Stimulated activated CD4-positive, alpha-beta T cell treated with anti-CD3 and anti-CD28 coated beads, Interleukin-2, amount 100 ng/mL, for 48 hours (primary cell): ENCODE measurements at regions not wholly inside any gene's neighbourhood (a gene's known extent, or its start where the extent isn't known, plus 50 kb on each side); places are given as distances from the start of the nearest gene placed in this dataset.

Source experiments
- DNase-seq, 2 donors: peaks; one replicate each; pipeline ENCODE4 v3.0.0-alpha.2; 2020

DNA sequence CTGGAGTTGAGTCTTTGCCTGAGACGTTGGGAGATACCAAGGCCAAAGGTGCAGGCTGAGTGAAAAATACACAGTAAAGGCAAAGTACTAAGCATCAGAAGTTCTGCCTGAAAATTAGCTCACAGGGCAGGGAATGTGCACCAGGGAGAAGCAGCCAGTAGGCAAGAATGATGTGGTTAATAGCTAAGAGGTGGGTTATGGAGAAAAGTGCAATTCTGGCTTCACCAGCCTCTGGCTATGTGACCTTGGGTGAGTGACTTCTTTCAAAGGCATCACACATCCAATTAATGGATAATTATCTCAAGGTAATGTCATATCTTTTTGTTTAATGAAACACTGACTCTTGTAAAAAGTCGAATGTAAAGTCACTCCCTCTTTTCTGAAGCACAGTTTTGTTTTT lies 230.7 kb upstream of the FGGY start:
- DNase-seq: no peak

DNA sequence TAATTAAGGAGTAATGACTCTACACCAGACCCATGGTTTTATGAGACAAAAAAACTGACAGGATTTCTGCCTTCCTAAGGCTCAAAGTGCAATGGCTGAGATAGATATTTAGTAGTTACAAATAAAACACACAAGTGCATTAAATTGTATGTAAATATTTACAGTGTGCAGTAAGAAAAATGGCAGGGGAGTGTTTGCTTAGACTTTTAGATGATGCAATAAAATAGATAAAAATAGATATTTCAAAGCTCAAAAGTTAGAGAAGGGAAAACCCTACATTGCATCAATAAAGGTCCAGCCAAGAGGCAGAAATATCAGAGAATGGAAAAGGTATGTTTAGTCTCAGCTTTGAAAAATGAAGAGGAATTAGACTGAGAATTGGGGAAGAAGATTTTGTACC lies 226.3 kb upstream of the FGGY start:
- DNase-seq: no peak

DNA sequence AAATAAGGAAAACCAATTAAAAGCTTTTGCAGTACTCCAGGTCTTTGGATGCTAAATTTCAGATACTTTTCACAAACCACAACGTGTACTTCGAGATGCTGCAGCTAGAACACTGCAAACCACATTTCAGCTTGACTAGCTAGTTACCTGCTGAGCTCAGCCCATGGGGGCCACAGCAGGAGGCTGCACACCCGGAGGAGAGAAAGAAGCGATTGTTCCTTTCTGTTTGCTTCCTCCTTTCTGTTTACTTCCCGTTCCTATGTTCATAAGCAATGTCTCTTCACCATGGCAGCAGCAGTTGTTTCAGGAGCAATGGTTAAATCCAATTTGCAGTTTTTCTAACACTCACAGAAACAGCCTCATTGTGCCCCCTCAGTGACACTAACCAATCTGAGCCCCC lies 225.6 kb upstream of the FGGY start:
- DNase-seq: no peak

DNA sequence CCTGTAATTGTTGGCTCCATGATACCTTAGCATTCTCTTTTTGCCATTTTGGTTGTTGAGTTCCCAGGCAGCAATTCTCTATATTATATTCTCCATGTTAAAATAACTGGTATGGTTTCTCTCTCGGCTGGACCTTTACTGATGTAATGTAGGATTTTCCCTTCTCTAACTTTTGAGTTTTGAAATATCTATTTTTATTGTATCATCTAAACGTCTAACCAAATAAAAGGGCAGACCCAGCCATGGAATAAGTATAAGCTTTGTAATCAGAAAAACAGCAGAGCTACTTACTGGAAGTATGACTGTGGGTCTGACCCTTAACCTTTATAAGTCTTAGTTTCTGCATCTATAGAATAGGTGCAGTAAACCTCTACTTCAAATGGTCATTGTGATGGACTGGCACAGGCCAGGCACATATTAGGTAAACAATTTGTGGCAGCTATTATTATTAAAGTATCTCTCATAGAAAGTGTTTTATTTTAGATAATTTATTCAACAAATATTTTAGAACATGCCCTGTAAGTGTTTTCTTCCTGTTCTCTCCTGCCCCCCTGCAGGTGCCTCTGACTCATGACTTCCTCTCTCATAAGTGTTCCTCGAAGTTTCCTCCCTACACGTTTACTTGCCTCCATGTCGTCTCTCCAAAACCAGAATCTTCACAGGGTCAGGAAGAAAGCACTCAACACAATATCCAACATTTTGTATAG lies 224.9 kb upstream of the FGGY start:
- no peak for DNase-seq

DNA sequence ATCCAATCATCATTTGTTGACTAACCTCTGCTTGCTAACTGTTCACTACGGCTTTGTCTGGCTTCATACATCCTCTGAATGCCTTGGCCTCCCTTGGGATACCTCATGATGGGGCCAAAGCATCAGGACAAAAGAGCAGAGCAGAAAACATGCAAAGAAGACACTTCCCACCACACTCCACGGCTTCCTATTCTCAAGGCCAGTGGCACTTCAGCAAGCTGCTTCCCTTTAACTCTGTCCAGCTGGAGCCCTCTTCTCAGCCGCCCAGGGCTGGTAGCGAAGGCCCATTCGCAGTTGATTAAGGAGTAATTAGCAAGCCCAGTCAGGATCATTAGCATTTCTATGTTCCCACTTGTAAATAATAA lies 224.3 kb upstream of the FGGY start:
- no peak for DNase-seq

DNA sequence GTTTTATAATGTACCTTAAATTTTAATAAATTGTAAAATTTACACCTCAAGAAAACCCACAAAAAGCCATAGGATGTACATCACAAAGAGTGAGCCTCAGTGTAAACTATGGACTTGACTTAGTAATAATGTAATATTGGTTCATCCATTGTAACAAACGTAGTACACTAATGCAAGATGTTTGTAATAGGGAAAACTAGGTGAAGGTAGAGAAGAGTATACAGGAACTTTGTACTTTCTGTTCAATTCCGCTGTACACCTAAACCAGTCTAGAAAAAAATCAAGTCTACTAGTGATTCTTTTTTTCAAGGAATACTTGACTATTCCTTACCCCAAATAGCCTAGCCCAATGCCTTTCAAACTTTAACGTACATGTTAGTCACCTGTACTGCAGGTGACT lies 222.3 kb upstream of the FGGY start:
- DNase-seq: no peak

DNA sequence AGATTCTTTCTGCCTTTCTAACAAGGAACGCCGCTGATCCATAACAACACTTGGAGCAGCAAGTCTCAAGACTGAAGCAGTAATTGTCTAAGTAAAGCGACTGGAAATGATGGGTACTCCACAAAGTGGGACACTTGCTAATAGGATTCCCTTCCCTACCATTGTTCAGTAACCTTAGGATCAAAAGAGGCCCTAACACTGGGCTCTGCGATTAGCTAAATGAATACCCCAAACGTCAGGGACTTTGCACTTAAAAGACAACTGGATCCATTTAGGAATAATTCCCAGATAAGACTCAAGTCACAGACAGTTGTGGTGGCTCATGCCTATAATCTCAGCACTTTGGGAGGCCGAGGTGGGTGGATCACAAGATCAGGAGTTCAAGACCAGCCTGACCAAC lies 221.9 kb upstream of the FGGY start:
- DNase-seq: no peak

DNA sequence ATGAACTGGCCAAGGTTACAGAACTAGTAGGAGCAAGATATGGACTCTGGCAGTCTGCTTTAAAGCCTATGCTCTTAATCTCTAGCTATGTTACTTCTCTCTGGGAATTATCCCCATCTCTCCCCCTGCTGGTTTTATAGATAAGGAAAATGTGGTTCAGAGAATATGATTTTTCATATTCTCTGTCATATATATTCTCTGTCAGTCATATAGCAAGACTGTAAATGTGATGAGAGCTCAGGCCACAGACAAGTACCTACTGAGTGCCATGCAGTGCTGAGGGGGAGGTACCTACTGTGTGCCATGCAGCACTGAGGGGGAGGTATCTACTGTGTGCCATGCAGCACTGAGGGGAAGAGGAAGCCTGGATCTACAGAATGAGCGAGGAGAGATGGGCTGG lies 220.3 kb upstream of the FGGY start:
- no peak for DNase-seq

DNA sequence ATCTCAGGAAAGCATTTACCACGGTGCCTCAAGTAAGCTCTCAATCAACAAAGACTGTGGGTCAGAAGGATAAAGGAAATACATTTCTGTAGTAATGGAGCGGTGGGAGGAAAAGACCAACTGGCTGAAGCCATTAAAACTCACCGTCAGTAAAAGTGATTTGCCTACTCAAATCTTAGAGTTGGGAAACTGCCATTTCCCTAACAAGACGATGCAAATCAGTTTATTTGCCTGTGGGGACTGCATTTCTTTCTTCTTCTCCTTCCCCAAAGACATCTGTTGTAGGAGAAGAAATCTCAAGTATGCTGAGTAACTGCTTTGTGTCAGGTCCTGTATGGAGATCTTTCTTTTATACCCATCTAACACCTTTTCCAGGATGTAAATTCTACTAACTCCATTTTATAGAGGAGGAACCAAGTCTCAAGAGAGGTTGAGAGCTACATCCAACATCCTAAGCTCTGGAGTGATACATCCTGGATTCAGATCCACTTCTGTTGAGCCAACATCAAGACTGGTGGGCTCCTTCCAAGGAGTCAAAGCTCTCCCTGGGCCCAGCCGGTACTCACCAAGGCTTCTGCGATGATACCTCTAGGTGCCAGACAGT lies 219.3 kb upstream of the FGGY start:
- DNase-seq: no peak

DNA sequence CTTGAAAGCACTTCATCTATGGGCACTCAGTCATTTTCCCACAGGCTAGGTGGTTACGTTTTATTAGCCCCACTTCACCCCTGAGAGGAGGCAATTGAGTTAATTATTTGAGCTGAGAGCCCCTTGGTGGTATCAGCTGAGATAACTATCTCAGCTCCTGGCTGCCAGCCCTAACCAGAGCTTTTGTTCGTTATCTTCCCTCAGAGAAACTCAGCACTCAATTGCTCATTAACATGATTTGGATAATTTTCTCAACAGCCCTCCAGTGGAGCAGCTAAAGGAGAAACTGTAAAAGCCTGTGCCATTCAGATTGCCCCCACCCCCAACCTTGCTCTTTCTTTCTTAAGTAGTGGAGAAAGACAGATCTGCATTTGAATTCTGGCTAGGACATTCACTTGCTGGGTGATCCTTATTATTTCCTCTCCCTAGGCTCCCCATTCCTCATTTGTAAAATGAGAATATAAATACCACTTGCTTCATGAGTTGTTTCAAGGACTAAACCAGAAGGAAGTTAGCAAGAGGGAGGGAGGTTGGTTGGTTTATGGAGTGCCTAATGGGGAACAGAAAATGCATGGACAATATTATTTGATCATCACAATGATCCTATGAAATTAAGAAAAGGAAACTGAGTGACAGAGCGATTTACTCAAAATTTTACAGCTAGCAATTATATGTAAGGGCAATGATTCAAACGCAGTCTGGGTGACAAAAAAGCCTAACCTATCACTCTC lies 218.7 kb upstream of the FGGY start:
- no peak for DNase-seq

DNA sequence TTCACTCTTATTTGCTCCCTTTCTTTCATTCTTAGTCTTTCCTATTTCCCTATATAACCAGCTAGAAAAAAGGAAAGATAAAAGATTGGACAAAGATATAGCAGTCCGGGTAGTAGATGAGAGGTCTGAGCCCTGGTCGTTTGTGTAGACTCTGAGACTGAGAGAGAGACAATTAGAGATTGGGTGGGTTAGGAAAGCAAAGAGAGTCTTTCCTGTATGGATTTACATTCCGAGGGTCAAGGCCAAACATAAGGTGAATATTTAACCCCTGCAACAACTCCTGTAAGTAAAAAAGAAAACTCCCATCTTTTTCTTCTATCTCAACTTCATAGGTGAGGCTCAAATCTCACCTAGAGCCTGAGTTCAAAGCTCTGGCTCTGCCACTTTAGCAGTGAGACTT lies 218.0 kb upstream of the FGGY start:
- no peak for DNase-seq

DNA sequence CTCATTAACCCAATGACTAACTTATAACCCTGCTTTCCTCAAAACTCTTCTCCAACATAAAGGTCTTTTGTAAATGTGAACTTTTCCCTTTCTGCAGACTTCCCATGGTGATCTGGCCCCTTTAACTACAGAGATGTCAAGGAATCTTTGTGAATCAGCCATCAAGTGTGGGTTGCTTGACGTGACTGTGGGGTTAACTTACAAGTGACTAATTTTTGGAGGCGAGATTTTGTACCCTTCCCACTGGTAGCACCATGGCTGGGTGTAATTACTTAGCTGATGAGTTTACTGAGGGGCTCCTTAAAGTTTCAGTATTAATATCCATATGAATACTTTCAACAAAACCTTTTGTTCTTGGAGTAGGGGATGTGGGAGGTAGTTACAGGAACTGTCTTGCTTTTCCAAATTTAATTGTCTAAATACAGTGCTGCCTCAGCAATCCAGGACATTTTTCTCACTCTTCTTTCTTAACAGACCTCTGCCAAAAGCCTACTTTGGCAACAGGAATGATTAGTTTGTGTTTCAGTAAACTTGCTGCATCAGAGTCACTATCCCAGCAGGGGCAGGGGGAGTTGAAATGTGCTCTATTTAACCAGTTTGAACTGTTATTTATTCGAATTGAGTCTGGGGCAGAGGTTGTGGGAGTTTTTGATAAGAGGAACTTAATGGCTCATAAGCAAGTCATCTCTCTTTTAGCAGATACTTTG lies 217.3 kb upstream of the FGGY start:
- DNase-seq: no peak

DNA sequence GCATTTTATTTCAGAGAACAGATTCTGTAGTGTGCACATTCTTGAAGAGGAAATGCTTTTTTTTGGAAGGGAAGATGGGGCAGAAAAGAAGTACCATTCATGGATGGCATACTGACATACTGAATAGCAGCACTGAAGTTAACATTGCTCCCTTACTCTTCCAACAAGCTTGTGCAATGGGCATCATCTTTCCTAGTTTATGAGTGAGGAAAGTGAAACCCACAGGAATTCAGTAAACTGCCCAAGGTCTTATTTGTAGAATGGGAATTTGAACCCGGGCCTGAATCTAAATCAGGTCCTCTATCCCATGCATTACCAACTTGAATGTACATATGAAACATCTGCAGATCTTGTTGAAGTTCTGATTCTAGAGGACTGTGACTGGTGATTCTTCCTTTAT lies 215.7 kb upstream of the FGGY start:
- DNase-seq: no peak

DNA sequence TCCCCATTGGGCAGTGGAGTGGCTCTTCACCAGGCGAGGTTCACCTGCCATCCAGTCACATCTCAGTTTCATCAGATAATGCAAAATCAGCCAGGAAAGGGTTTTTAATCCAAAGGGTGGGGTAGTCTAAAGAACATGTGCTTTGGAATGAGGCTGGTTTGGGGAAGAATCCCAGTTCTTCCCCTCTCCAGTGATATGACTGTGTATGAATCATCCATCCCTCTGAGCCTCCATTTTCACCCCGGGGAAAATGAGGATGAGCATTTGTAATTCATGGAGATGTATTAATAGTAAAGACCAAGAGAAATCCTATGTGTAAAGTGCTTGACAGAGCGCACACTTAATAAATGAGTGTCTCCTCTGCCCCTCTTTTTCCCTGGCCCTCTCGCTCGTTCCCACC lies 215.1 kb upstream of the FGGY start:
- no peak for DNase-seq

DNA sequence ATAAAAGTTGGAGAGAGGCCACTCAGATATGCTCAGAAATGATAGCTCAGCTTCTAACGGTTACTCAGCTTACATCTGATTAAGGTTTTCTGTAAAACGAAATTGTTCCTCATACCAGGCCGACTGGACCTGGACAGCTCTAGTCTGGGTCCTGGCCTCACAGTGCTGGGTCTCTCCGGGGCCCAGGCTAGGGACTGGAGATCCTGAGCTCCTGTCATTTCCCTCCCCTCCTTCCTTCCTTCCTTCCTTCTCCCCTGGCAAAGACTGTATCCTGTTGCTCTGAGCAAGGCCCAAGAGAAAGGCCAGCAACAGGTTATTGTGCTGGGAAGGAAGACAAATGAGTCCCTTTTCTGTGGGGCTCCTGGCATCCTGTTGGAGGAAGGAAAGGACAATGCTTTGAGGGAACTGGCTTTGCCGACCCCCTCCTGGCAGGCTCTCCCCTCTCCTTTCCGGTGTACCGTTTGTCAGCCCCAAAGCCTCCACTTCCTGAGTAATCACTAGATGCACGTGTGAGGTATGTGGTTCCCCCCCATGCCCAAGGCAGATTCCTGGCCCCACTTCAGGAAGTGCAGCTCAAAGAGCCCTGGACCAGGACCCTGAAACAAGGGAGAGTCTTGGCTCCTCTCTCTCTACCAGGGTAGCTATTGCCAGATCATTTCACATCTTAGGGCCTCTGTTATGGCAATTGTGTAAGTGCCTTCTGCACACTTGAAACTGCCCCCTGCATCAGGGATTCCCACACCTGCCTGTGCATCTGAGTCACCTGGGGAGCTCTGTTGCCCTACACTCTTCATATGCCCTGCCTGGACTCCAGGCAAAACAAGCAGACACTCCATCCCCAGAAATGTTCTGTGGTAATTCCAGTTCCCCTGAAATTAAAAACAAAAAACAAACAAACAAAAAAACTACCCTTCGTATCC lies 212.7 kb upstream of the FGGY start:
- no peak for DNase-seq

DNA sequence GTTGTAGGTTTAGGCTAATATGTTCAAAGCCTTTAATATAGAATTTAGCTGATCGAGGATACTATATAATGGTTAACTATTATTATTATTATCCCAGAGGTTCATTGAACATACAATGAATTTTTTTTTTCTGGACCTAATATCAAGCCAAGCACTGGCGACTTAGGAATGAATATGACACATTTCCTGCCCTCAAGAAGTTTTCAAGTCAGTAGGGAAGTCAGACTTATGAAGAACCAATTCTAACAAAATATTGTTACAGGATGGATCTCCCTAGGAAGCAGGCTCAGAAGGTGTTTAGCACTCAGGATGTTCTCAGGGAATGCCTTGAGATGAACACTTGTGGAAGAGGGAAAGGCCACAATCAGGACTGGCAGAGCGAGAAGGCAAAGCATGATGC lies 211.8 kb upstream of the FGGY start:
- DNase-seq: no peak

DNA sequence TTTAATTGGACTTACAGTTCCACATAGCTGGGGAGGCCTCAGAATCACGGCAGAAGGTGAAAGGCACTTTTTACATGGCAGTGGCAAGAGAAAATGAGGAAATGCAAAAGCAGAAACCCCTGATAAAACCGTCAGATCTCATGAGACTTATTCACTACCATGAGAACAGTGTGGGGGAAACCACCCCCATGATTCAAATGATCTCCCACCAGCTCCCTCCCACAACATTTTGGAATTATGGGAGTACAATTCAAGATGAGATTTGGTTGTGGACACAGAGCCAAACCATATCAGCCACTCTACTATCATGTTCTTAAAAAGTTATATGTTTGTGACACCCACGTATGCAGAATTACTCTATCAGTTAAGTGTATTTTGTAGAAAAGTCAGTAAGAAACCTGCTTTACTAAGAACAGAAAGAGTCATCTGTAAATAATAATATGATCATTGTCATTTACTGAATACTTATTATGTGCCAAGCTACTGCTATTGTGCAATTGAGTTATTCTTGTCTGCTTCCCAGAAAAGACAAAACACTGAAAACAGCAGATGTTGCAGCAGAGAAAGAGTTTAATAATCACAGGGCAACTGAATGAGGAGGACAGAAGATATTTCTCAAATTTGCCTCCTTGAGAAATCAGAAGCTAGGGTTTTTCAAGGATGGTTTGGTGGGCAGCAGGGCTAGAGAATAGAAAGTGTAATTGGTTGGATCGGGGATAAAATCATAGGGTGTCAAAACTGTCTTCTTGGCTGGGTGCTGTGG lies 207.7 kb upstream of the FGGY start:
- DNase-seq: no peak

DNA sequence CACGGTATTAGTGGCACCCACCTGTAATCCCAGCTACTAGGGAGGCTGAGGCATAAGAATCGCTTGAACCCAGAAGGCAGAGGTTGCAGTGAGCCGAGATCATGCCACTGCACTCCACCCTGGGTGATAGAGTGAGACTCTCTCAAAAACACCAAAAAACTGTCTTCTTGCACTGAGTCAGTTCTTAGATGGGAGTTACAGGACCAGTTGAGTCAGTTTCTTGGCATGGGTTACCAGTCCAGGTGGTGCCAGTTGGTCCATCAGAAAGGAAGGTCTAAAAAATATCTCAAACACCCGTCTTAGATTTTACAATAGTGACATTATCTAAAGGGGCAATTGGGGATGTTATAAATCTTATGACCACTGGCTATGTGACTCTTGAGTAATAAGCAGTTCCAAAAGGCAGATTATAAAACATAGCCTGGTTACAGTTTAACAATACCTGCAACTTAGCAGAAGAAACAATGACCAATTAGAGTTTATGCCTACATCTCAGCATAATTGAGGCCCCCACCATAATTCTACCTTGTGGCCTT lies 206.9 kb upstream of the FGGY start:
- DNase-seq: no peak

DNA sequence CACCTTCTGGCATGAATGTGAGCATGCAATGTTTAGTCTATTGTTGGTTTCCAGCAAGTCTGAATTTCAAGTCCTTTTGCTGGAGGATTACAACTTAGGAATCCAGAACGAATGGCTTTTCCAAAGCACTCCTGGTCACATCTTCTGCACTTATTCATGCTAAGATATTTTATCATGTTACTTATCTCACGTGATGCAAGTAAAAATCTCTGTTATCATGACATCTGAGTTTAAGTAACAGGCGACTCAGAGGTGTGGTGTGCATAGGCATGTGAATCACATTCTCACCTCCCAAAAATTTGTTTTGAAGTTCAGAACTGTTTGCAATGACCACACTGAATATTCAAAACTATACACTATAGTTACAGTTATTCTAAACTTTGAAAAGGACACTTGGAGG lies 204.8 kb upstream of the FGGY start:
- DNase-seq: no peak

DNA sequence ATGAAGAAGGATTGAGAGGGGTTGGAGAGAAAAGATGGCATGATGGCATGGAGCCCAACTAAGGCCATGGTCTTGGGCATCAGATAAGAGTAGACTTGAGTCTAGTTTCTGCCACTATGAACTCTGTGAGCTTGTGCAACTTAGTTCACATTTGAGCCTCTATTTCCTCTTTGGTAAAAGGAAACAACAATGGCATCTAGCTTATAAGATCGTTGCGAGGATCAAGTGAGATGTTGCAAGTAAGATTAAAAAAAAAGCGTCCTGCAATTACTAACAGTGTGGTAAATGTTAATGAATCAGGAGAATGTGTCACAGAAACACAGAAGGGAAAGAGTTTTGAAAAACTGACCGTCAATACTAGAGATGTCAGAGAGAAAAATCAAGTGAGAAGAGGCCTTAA lies 202.9 kb upstream of the FGGY start:
- DNase-seq: no peak

DNA sequence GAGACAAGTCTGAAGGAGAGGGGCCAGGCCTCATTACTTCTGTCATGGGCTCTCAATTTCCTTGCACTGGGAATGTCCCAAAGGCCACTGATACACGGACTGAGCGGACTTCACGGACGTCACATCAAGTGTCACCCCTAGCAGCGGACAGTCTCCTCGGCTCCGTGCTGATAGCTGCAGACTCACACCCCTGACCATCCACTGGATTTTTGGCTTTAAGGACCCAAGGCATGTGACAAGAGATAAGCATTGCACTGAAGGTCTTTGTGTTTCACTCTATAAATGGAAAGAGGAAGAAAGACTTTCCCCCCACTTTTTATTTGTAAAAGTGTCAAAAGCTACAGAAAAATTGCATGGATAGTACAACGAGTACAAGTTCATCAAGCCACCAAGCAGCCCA lies 200.4 kb upstream of the FGGY start:
- no peak for DNase-seq

DNA sequence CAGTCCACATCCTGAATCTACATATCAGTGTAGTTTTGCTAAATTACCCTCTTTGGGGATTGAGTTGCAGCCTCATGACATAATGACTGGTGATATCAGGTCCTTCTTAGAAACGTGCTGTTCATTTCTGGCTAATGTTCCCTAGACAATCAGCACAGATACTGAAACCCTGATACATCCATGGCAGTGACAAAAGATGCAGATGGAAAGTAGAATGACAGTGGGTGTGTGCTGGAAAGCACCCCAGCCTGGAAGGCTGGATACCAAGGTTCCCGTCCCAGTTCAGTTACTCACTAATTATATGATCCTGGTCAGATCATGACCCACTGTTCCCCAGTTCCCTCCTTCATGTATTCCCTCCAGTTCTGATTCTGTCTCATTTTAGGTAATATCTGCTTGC lies 198.2 kb upstream of the FGGY start:
- no peak for DNase-seq
